H1 (cell line): ENCODE measurements at regions not wholly inside any gene's neighbourhood (a gene's known extent, or its start where the extent isn't known, plus 50 kb on each side); places are given as distances from the start of the nearest gene placed in this dataset.

ENCODE experiments used
- CTCF ChIA-PET: fragments of 300-600 bp; sonication (Branson Sonifier 250); formaldehyde crosslinking; loops from one replicate; lab custom pipeline; 2021; ENCODE audit not compliant: partially characterized antibody; lab: Charles Lee
- POLR2A ChIA-PET: fragments of 300-600 bp; sonication (Branson Sonifier 250); formaldehyde crosslinking; loops from one replicate; lab custom pipeline; 2021; ENCODE audit warnings: inconsistent platforms; ENCODE audit not compliant: partially characterized antibody; lab: Charles Lee
- DNase-seq, 2 experiments: peaks; one replicate each; pipeline versions ENCODE4 v3.0.0 to v3.0.0-alpha.2; 2010 to 2022; ENCODE audit warnings: low spot score in 2 of 2, low read depth in 1 of 2, mixed read lengths in 1 of 2
- FAIRE-seq: peaks from 2 replicates; lab custom pipeline; 2011; peaks lifted over from hg19 to GRCh38; lab: Jason Lieb, UNC
- H2AFZ ChIP-seq: 2 replicates; pipeline ENCODE4 v1.8.1; 2012; ENCODE audit warnings: low read length, inconsistent platforms
- H2AK5ac ChIP-seq: 2 replicates; pipeline ENCODE4 v1.6.1; 2013; ENCODE audit warnings: low read depth, low read length
- H2BK120ac ChIP-seq: replicated peaks from 2 replicates; pipeline ENCODE3; 2013; ENCODE audit warnings: low read depth, low read length, inconsistent platforms
- H2BK12ac ChIP-seq: 2 replicates; pipeline ENCODE4 v1.6.1; 2013; ENCODE audit warnings: low read depth, low read length
- H2BK15ac ChIP-seq: 2 replicates; pipeline ENCODE4 v1.6.1; 2013; ENCODE audit warnings: low read length
- H2BK20ac ChIP-seq: 2 replicates; pipeline ENCODE4 v1.6.1; 2013; ENCODE audit warnings: low read length
- H2BK5ac ChIP-seq: 2 replicates; pipeline ENCODE4 v1.6.1; 2013; ENCODE audit warnings: low read depth, low read length
- H3K14ac ChIP-seq: 2 replicates; pipeline ENCODE4 v1.6.1; 2013; ENCODE audit warnings: inconsistent platforms; ENCODE audit not compliant: insufficient read length
- H3K18ac ChIP-seq: 2 replicates; pipeline ENCODE4 v1.6.1; 2013; ENCODE audit warnings: low read length; ENCODE audit errors: extremely low read depth
- H3K23ac ChIP-seq: 2 replicates; pipeline ENCODE4 v1.6.1; 2013; ENCODE audit warnings: inconsistent platforms; ENCODE audit not compliant: insufficient read length
- H3K23me2 ChIP-seq: 2 replicates; pipeline ENCODE4 v1.6.1; 2013; ENCODE audit warnings: low read depth, low read length
- H3K27ac ChIP-seq: 2 replicates; pipeline ENCODE4 v1.6.1; 2011; ENCODE audit warnings: low read depth, low read length, inconsistent platforms
- H3K27me3 ChIP-seq, 4 experiments: replicated peaks in 1 of 4; 1 replicate in 1 of 4; 2 replicates in 3 of 4; pipeline versions ENCODE4 v1.6.1 to v1.8.1; 2011 to 2013; ENCODE audit warnings: low read length in 3 of 4, mild to moderate bottlenecking in 3 of 4, inconsistent platforms in 2 of 4, mixed read lengths in 2 of 4, moderate library complexity in 1 of 4; ENCODE audit not compliant: control insufficient read depth in 3 of 4, insufficient read depth in 3 of 4; ENCODE audit errors: extremely low read depth in 1 of 4
- H3K36me3 ChIP-seq, 4 experiments: 2 replicates each; pipeline versions ENCODE4 v1.6.1 to v1.8.1; 2011 to 2013; ENCODE audit warnings: mild to moderate bottlenecking in 4 of 4, low read length in 3 of 4, moderate library complexity in 2 of 4, control low read depth in 1 of 4, inconsistent platforms in 1 of 4; ENCODE audit not compliant: insufficient read depth in 4 of 4, control insufficient read depth in 2 of 4
- H3K4ac ChIP-seq: replicated peaks from 2 replicates; pipeline ENCODE3; 2013; ENCODE audit warnings: low read length, low read depth, mixed read lengths, inconsistent platforms; ENCODE audit not compliant: insufficient read length
- H3K4me1 ChIP-seq, 4 experiments: replicated peaks in 1 of 4; 1 replicate in 1 of 4; 2 replicates in 3 of 4; pipeline versions ENCODE4 v1.6.1 to v1.8.1; 2011 to 2013; ENCODE audit warnings: low read length in 3 of 4, inconsistent platforms in 2 of 4, mixed read lengths in 1 of 4; ENCODE audit not compliant: insufficient read depth in 4 of 4, control insufficient read depth in 3 of 4
- H3K4me2 ChIP-seq, 2 experiments: 2 replicates each; pipeline versions ENCODE4 v1.6.1 to v1.8.1; 2011 to 2013; ENCODE audit warnings: low read depth in 2 of 2, low read length in 2 of 2, control low read depth in 1 of 2, inconsistent platforms in 1 of 2, mild to moderate bottlenecking in 1 of 2; ENCODE audit not compliant: insufficient read depth in 1 of 2
- H3K4me3 ChIP-seq, 4 experiments: fragments of 200-600, 300-600 bp in 1 of 4; sonication (generic), shearing (Covaris generic), sonication (Bioruptor Twin) in 1 of 4; 2 replicates each; pipeline versions ENCODE4 v1.5.1 to v1.8.1; 2011 to 2016; ENCODE audit warnings: low read length in 4 of 4, low read depth in 3 of 4, control low read depth in 2 of 4, inconsistent platforms in 2 of 4, mild to moderate bottlenecking in 2 of 4, mixed read lengths in 1 of 4, moderate library complexity in 1 of 4; ENCODE audit not compliant: insufficient read depth in 2 of 4; ENCODE audit errors: extremely low read depth in 1 of 4
- H3K56ac ChIP-seq: replicated peaks from 2 replicates; pipeline ENCODE3; 2013; ENCODE audit warnings: low read depth, mild to moderate bottlenecking, mixed read lengths, low read length, inconsistent platforms; ENCODE audit not compliant: insufficient read length
- H3K79me1 ChIP-seq: 2 replicates; pipeline ENCODE4 v1.6.1; 2013; ENCODE audit warnings: low read depth, low read length, control low read depth
- H3K79me2 ChIP-seq, 2 experiments: 2 replicates each; pipeline versions ENCODE4 v1.6.1 to v1.8.1; 2012 to 2013; ENCODE audit warnings: low read length in 2 of 2, mild to moderate bottlenecking in 2 of 2, inconsistent platforms in 1 of 2; ENCODE audit not compliant: insufficient read depth in 2 of 2, control insufficient read depth in 1 of 2
- H3K9ac ChIP-seq, 4 experiments: replicated peaks in 1 of 4; 1 replicate in 1 of 4; 2 replicates in 3 of 4; pipeline versions ENCODE4 v1.6.1 to v1.8.1; 2011 to 2013; ENCODE audit warnings: low read depth in 3 of 4, low read length in 3 of 4, control low read depth in 2 of 4, mild to moderate bottlenecking in 2 of 4, moderate library complexity in 2 of 4, inconsistent platforms in 1 of 4; ENCODE audit errors: extremely low read depth in 1 of 4
- H3K9me3 ChIP-seq, 2 experiments: 2 replicates each; pipeline versions ENCODE4 v1.6.1 to v1.8.1; 2012 to 2013; ENCODE audit warnings: mild to moderate bottlenecking in 2 of 2, moderate library complexity in 2 of 2, control low read depth in 1 of 2, inconsistent platforms in 1 of 2, low read depth in 1 of 2, low read length in 1 of 2, mixed read lengths in 1 of 2; ENCODE audit not compliant: insufficient read depth in 2 of 2
- H4K20me1 ChIP-seq, 2 experiments: replicated peaks in 1 of 2; 2 replicates each; pipeline versions ENCODE3 to v1.8.1; 2011 to 2013; ENCODE audit warnings: inconsistent platforms in 2 of 2, low read length in 2 of 2, mild to moderate bottlenecking in 1 of 2; ENCODE audit not compliant: insufficient read depth in 2 of 2, control insufficient read depth in 1 of 2
- H4K5ac ChIP-seq: 2 replicates; pipeline ENCODE4 v1.6.1; 2013; ENCODE audit warnings: low read length, low read depth, mixed read lengths, inconsistent platforms; ENCODE audit not compliant: insufficient read length
- H4K8ac ChIP-seq: 2 replicates; pipeline ENCODE4 v1.8.0; 2013; ENCODE audit warnings: mild to moderate bottlenecking, moderate library complexity, low read length, inconsistent platforms; ENCODE audit not compliant: insufficient read depth; ENCODE audit errors: extremely low read depth
- H4K91ac ChIP-seq: replicated peaks from 2 replicates; pipeline ENCODE3; 2013; ENCODE audit warnings: low read length, mixed read lengths, inconsistent platforms; ENCODE audit not compliant: insufficient read length
- CEBPB ChIP-seq: IDR thresholded peaks from 2 replicates; pipeline ENCODE4 v1.6.1; 2012; ENCODE audit warnings: low read depth, low read length
- EP300 ChIP-seq, 2 experiments: IDR thresholded peaks; 1 replicate in 1 of 2; 2 replicates in 1 of 2; pipeline ENCODE4 v1.6.1; 2011 to 2012; ENCODE audit warnings: low read depth in 2 of 2, low read length in 2 of 2, mild to moderate bottlenecking in 2 of 2, borderline replicate concordance in 1 of 2, inconsistent platforms in 1 of 2, moderate library complexity in 1 of 2
- MAX ChIP-seq: IDR thresholded peaks from 2 replicates; pipeline ENCODE4 v1.6.1; 2012; ENCODE audit warnings: inconsistent platforms
- POU5F1 ChIP-seq: IDR thresholded peaks from 2 replicates; pipeline ENCODE4 v1.6.1; 2011; ENCODE audit warnings: low read depth, mild to moderate bottlenecking, low read length, moderate library complexity
- RFX5 ChIP-seq: IDR thresholded peaks from 2 replicates; pipeline ENCODE4 v1.6.1; 2011; ENCODE audit warnings: low read depth, low read length, improper control_type of control experiment, borderline replicate concordance
- SIRT6 ChIP-seq: IDR thresholded peaks from one replicate; pipeline ENCODE4 v1.7.1; 2012; ENCODE audit warnings: low read length, inconsistent platforms
- SIX5 ChIP-seq: IDR thresholded peaks from 2 replicates; pipeline ENCODE4 v1.6.1; 2011; ENCODE audit warnings: mild to moderate bottlenecking, low read depth, low read length
- SP1 ChIP-seq: IDR thresholded peaks from 2 replicates; pipeline ENCODE4 v1.6.1; 2011; ENCODE audit warnings: low read depth, low read length
- SP4 ChIP-seq: IDR thresholded peaks from 2 replicates; pipeline ENCODE4 v1.6.1; 2012; ENCODE audit warnings: low read length, inconsistent platforms
- SRF ChIP-seq: IDR thresholded peaks from 2 replicates; pipeline ENCODE4 v1.6.1; 2011; ENCODE audit warnings: mild to moderate bottlenecking, low read depth, low read length, moderate library complexity
- SUZ12 ChIP-seq: fragments of 200-600 bp; sonication (generic); IDR thresholded peaks from 2 replicates; pipeline ENCODE4 v1.6.1; 2012; ENCODE audit warnings: mild to moderate bottlenecking, inconsistent platforms, low read length, moderate library complexity, mixed read lengths
- TAF1 ChIP-seq: IDR thresholded peaks from 2 replicates; pipeline ENCODE4 v1.6.1; 2011; ENCODE audit warnings: mild to moderate bottlenecking, low read depth, low read length
- TEAD4 ChIP-seq: IDR thresholded peaks from 2 replicates; pipeline ENCODE4 v1.6.1; 2012; ENCODE audit warnings: low read depth, low read length, inconsistent platforms, mixed read lengths
- WGBS, 2 experiments: shearing (Covaris generic) in 1 of 2; methylation state at CpG; one replicate each; pipeline versions ENCODE4 v1.1.6 to v1.1.7; 2013 to 2015; ENCODE audit warnings: low lambda C conversion rate in 2 of 2, mixed read lengths in 2 of 2, inconsistent platforms in 1 of 2, low coverage in 1 of 2, missing lambda C conversion rate in 1 of 2; ENCODE audit not compliant: insufficient replicate concordance in 2 of 2, insufficient coverage in 1 of 2, insufficient read length in 1 of 2; ENCODE audit errors: extremely low coverage in 1 of 2, missing lambda C conversion rate in 1 of 2; 5-methylcytosine and 5-hydroxymethylcytosine counted together
- TF ChIP-seq, protein P1 (sequence below): IDR thresholded peaks from 2 replicates; pipeline ENCODE4 v1.6.1; 2012; ENCODE audit warnings: low read length, inconsistent platforms

DNA sequence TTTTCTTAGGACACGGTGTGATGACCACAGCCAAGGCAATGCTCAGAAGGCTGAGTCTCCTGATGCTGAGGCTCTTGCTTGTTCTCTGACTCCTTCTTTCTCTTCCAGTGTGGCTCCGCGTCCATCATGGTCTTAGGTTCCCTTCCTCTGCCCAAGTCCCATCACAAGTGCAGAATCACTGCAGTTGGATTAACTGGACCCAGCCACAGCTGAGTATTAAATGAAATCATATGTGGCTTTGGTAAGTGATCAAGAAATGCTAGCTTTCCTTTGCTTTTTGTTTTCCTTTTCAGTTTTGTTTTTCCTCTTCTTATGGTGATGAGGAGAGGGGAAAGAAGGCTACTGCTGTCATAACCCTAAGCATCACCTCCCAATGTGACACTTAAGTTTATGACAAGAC, 375.8 kb downstream of the INSIG2 start:
- Histone ChIP-seq H3K27me3 (no peaks in the 10 kb centered on the region), H2AK5ac (no peak overlapping the region), H2BK15ac (no peak overlapping the region), H2BK120ac (no peak overlapping the region), H4K91ac (no peak overlapping the region), H2BK12ac (no peak overlapping the region), H3K23ac (no peak overlapping the region), H2BK5ac (no peak overlapping the region), H3K79me2 (no peaks in the 10 kb centered on the region), H3K23me2 (no peaks in the 10 kb centered on the region; the same call in 1 of the 2 replicates), H4K5ac (no peak overlapping the region), H2BK20ac (no peak overlapping the region), H3K14ac (no peak overlapping the region), H4K8ac (no peak overlapping the region), H3K4me3 (no peak overlapping the region), H3K18ac (no peak overlapping the region), H2AFZ (no peak overlapping the region; the same call in 1 of the 2 replicates), H3K4ac (no peak overlapping the region), H3K79me1 (no peaks in the 10 kb centered on the region), H3K36me3 (no peaks in the 10 kb centered on the region), H3K4me2 (no peak overlapping the region), H3K56ac (no peak overlapping the region), H3K4me1 (peaks cover 0 to 3% (median 0%) of the 10 kb centered on the region in 4 experiments; a peak in 2 of 7 replicates), H3K9me3 (no peaks in the 10 kb centered on the region), H3K9ac (no peak overlapping the region), H3K27ac (no peak overlapping the region), H4K20me1 (no peaks in the 10 kb centered on the region)
- DNase-seq, result no peak
- ChIA-PET CTCF (interaction anchor here (1.1 kb wide), 1 partner anchor 33 kb away, joined by 5 read pairs; no protein-coding TSS in a partner anchor), POLR2A (no interaction called here)
- WGBS, 2 experiments, result 92% methylated on average over 3 of the region's 3 CpGs; no CpG with 5 or more reads in 1 of the 2 experiments
- FAIRE-seq, result no peak
- TF ChIP-seq EP300 (IDR thresholded peaks at IDR 0.05; ENCODE audit: borderline replicate concordance in 1 of 2, low read depth in 2 of 2, low read length in 2 of 2), result no peak
- no peak for TF ChIP-seq TEAD4
- no peak for TF ChIP-seq RFX5
- no peak for TF ChIP-seq SIX5
- no peak for TF ChIP-seq CEBPB
- TF ChIP-seq TAF1, result no peak
- no peak for TF ChIP-seq SP4
- TF ChIP-seq POU5F1, result no peak
- no peak for TF ChIP-seq SRF
- no peak for TF ChIP-seq SUZ12
- TF ChIP-seq, protein P1, sequence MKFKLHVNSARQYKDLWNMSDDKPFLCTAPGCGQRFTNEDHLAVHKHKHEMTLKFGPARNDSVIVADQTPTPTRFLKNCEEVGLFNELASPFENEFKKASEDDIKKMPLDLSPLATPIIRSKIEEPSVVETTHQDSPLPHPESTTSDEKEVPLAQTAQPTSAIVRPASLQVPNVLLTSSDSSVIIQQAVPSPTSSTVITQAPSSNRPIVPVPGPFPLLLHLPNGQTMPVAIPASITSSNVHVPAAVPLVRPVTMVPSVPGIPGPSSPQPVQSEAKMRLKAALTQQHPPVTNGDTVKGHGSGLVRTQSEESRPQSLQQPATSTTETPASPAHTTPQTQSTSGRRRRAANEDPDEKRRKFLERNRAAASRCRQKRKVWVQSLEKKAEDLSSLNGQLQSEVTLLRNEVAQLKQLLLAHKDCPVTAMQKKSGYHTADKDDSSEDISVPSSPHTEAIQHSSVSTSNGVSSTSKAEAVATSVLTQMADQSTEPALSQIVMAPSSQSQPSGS, result no peak
- no peak for TF ChIP-seq MAX
- TF ChIP-seq SP1, result no peak
- no peak for TF ChIP-seq SIRT6
